ENCODE measurements at regions not wholly inside any gene's neighbourhood (a gene's known extent, or its start where the extent isn't known, plus 50 kb on each side); places are given as distances from the start of the nearest gene placed in this dataset.

GRCh38 chr14:34259996-34260395, 202.0 kb downstream of the SPTSSA start:
- no peak for DNase-seq (ENCODE audit: low read depth)
- TF ChIP-seq, protein P1, sequence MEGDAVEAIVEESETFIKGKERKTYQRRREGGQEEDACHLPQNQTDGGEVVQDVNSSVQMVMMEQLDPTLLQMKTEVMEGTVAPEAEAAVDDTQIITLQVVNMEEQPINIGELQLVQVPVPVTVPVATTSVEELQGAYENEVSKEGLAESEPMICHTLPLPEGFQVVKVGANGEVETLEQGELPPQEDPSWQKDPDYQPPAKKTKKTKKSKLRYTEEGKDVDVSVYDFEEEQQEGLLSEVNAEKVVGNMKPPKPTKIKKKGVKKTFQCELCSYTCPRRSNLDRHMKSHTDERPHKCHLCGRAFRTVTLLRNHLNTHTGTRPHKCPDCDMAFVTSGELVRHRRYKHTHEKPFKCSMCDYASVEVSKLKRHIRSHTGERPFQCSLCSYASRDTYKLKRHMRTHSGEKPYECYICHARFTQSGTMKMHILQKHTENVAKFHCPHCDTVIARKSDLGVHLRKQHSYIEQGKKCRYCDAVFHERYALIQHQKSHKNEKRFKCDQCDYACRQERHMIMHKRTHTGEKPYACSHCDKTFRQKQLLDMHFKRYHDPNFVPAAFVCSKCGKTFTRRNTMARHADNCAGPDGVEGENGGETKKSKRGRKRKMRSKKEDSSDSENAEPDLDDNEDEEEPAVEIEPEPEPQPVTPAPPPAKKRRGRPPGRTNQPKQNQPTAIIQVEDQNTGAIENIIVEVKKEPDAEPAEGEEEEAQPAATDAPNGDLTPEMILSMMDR (conservative IDR thresholded peaks at IDR 0.05; ENCODE audit: low read length): no peak
- H3K4me3 ChIP-seq (ENCODE audit: low read length): no peak overlapping the region

- H3K4me3 ChIP-seq (ENCODE audit: low read length): no peak overlapping the region
- no peak for DNase-seq (ENCODE audit: low read depth)
- TF ChIP-seq, protein P1 (conservative IDR thresholded peaks at IDR 0.05; ENCODE audit: low read length): no peak
These were observed 203.7 kb downstream of the SPTSSA start for GRCh38 chr14:34258318-34258717.

- DNase-seq (ENCODE audit: low read depth): no peak
- no peak overlapping the region for H3K4me3 ChIP-seq (ENCODE audit: low read length)
- TF ChIP-seq, protein P1 (conservative IDR thresholded peaks at IDR 0.05; ENCODE audit: low read length): no peak
These were observed 204.5 kb downstream of the SPTSSA start for GRCh38 chr14:34257505-34257904.

GRCh38 chr14:34256223-34256622, 205.8 kb downstream of the SPTSSA start:
- H3K4me3 ChIP-seq (ENCODE audit: low read length): no peak overlapping the region
- no peak for DNase-seq (ENCODE audit: low read depth)
- TF ChIP-seq, protein P1 (conservative IDR thresholded peaks at IDR 0.05; ENCODE audit: low read length): no peak

DNA sequence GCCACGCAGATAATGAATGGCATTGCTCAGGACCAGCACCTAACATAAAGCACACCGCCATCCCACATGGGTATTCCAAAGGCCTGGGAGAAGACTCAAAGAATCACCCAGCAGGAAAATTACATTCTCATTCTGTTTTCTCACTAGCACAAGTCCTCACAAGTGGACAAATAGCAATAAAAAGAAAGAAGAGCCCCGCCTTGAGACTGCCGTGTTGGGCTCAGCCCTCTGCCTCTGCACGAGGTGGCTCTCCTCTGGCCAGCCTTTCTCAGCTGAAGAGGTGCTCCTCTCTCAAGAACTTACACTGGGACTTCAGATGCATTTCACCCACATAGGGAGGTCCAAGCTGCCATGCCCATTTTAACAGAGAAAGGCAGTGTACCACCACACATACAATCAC, 207.5 kb downstream of the SPTSSA start:
- no peak for DNase-seq (ENCODE audit: low read depth)
- TF ChIP-seq, protein P1 (conservative IDR thresholded peaks at IDR 0.05; ENCODE audit: low read length): no peak

GRCh38 chr14:34254031-34254430, 208.0 kb downstream of the SPTSSA start:
- TF ChIP-seq, protein P1 (conservative IDR thresholded peaks at IDR 0.05; ENCODE audit: low read length): no peak
- no peak for DNase-seq (ENCODE audit: low read depth)
- no peak overlapping the region for H3K4me3 ChIP-seq (ENCODE audit: low read length)

More for the DNA sequence above, 207.5 kb downstream of the SPTSSA start:
- H3K4me3 ChIP-seq (ENCODE audit: low read length): no peak overlapping the region

- no peak for DNase-seq (ENCODE audit: low read depth)
- TF ChIP-seq, protein P1 (conservative IDR thresholded peaks at IDR 0.05; ENCODE audit: low read length): no peak
- no peak overlapping the region for H3K4me3 ChIP-seq (ENCODE audit: low read length)
These were observed 209.8 kb downstream of the SPTSSA start for GRCh38 chr14:34252227-34252626.
